NB4 (cell line): ENCODE measurements at regions not wholly inside any gene's neighbourhood (a gene's known extent, or its start where the extent isn't known, plus 50 kb on each side); places are given as distances from the start of the nearest gene placed in this dataset.

Source experiments
- DNase-seq: peaks from one replicate; pipeline ENCODE4 v3.0.0; 2010; ENCODE audit warnings: low read depth
- H3K4me3 ChIP-seq: one replicate; pipeline ENCODE4 v1.5.1; 2011; ENCODE audit warnings: mild to moderate bottlenecking, low read depth, low read length, moderate library complexity
- MYC ChIP-seq: IDR thresholded peaks from 2 replicates; pipeline ENCODE4 v1.6.1; 2011; ENCODE audit warnings: low read depth, low read length
- POLR2A ChIP-seq: IDR thresholded peaks from 2 replicates; pipeline ENCODE4 v1.6.1; 2011; ENCODE audit warnings: mild to moderate bottlenecking; ENCODE audit not compliant: insufficient read length; ENCODE audit errors: extremely low read depth
- TF ChIP-seq, protein P1 (sequence below): IDR thresholded peaks from 2 replicates; pipeline ENCODE4 v1.6.1; 2011; ENCODE audit warnings: low read depth, low read length
- TF ChIP-seq, protein P2 (sequence below): IDR thresholded peaks from one replicate; pipeline ENCODE4 v1.5.1; 2012; ENCODE audit warnings: low read depth, low read length

DNA sequence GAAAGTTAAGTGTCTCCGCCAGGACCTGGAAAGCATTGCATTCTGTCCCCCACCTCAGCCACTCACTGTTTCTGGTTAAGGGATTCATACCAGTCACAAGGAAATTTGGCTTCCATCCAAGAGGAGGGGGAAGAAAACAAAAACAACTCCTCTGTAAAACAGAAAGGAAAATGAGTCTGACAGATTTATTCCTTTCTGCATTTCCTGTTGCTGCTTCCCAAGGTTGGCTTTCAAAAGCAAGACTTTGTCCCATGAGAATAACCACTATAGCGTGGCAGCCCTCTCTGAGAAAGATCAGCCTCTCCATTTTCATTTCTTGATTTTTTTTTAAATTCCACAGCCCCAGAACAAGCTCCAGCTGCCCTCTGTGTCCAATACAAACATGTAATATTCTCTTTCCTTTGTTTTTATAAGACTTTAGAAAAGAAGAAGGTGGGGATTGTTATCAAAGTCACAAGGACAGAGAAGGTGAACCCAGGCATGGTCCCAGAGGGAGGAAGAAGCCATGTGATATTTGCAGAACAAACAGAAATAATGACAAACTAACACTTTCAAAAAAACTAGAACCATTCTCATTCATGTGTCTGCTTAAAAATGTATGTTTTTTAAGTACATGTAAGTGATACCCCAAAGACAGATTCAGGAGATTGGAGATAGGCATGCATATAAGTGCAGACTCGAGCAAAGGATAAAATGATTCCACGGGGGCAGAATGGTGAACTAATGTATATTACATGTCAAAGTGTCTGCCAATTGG lies 90.7 kb upstream of the DCLK2 start:
- no peak for TF ChIP-seq MYC
- TF ChIP-seq, protein P1, sequence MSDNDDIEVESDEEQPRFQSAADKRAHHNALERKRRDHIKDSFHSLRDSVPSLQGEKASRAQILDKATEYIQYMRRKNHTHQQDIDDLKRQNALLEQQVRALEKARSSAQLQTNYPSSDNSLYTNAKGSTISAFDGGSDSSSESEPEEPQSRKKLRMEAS = no peak
- TF ChIP-seq, protein P2, sequence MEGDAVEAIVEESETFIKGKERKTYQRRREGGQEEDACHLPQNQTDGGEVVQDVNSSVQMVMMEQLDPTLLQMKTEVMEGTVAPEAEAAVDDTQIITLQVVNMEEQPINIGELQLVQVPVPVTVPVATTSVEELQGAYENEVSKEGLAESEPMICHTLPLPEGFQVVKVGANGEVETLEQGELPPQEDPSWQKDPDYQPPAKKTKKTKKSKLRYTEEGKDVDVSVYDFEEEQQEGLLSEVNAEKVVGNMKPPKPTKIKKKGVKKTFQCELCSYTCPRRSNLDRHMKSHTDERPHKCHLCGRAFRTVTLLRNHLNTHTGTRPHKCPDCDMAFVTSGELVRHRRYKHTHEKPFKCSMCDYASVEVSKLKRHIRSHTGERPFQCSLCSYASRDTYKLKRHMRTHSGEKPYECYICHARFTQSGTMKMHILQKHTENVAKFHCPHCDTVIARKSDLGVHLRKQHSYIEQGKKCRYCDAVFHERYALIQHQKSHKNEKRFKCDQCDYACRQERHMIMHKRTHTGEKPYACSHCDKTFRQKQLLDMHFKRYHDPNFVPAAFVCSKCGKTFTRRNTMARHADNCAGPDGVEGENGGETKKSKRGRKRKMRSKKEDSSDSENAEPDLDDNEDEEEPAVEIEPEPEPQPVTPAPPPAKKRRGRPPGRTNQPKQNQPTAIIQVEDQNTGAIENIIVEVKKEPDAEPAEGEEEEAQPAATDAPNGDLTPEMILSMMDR = no peak
- no peak for TF ChIP-seq POLR2A
- DNase-seq = no peak
- H3K4me3 ChIP-seq = no peak overlapping the region

DNA sequence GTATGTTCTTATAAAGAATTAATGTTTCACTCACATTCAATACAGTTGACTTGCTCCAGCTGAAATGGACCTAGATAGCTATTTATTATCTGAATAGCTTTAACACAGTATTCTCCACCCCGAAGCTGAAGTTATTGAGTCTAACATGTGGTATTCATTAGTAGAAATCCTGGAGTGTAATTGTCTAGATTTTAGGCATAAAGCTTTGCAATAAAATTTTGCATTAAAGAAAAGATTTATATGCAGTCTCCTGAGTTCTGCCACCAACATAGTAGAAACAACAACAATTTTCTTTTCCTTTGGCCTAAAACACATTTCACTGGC lies 90.2 kb upstream of the DCLK2 start:
- no peak overlapping the region for H3K4me3 ChIP-seq
- TF ChIP-seq POLR2A (no peak), MYC (no peak)
- TF ChIP-seq, protein P2 = no peak
- TF ChIP-seq, protein P1 = no peak
- DNase-seq = no peak

DNA sequence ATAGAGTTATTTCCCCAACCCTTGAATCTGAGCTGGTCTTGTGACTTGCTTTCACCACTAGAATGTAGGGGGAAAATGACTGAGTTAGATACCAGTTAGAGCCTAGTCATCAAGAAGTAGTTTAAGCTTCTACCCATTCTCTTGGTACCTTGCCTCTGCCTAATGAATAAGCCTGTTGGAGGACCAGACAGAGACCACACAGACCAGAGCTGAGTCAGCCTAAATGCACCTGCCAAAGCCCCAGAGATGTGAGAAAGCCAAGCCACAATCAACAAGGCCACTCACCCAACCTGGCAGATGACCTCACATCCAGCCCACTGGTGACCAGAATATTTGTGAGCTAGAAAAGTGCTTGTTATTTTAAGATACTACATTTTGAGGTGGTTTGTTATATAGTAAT lies 85.2 kb upstream of the DCLK2 start:
- DNase-seq = no peak

DNA sequence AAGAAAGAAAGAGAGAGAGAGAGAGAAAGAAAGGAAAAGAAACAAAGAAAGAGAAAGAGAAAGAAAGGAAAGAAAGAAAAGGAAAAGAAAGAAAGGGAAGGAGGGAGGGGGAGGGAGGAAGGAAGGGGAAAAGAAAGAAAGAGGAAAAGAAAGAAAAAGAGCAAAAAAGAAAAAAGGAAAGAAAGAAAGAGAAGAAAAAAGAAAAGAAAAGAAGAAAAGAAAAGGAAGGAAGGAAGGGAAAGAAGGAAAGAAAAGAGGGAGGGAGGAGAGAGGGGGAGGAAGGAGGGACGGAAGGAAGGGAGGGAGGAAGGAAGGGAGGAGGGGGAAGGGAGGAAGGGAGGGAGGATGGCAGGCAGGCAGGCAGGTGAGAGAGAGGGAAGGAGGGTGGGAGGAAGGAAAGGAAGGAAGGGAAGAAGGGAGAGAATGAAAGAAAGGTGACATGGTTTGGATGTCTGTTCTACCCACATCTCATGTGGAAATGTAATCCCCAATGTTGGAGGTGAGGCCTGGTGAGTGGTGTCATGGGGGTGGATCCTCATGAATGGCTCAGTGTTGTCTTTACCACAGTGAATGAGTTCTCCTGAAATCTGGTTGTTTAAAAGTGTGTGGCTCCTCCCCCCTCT lies 83.0 kb upstream of the DCLK2 start:
- no peak overlapping the region for H3K4me3 ChIP-seq
- no peak for DNase-seq
- no peak for TF ChIP-seq POLR2A
- TF ChIP-seq, protein P2 = no peak
- no peak for TF ChIP-seq MYC
- TF ChIP-seq, protein P1 = no peak

More for the DNA sequence above, 85.2 kb upstream of the DCLK2 start:
- TF ChIP-seq POLR2A (no peak), MYC (no peak)
- TF ChIP-seq, protein P1 = no peak
- TF ChIP-seq, protein P2 = no peak
- no peak overlapping the region for H3K4me3 ChIP-seq

DNA sequence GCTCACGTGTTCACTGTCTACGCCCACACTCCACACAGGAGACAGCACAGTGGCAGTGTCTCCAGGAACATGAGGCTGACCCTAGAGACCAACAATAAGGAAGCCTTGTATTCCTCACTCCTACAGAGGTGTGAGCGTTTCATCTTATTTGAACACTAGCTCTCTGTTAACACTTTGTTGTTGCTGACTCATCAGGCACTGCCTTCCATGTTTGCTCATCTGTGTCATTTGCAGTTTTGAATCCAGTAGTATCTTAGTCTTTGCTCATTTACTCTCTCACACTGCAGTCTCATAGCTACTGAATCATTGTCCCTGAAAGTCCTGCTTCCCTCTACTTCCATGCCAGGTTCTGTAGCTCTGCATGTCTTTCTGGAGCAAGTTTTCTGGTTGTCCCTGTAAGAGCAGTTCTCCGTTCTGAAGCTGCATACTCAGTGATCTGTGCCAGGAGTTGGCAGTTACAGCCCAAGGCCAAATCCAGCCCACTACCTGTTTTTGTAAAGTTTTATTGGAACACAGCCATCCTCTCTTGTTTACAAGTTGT lies 80.3 kb upstream of the DCLK2 start:
- H3K4me3 ChIP-seq = no peak overlapping the region
- TF ChIP-seq, protein P2 = no peak
- TF ChIP-seq MYC = no peak
- TF ChIP-seq, protein P1 = no peak
- no peak for TF ChIP-seq POLR2A
- no peak for DNase-seq
